ENCODE measurements at regions not wholly inside any gene's neighbourhood (a gene's known extent, or its start where the extent isn't known, plus 50 kb on each side); places are given as distances from the start of the nearest gene placed in this dataset.
"Not testable (repeated sequence)": the region's sequence is repeated elsewhere in the genome, so short reads cannot be mapped to it uniquely, and the experiment has no call there.

DNA sequence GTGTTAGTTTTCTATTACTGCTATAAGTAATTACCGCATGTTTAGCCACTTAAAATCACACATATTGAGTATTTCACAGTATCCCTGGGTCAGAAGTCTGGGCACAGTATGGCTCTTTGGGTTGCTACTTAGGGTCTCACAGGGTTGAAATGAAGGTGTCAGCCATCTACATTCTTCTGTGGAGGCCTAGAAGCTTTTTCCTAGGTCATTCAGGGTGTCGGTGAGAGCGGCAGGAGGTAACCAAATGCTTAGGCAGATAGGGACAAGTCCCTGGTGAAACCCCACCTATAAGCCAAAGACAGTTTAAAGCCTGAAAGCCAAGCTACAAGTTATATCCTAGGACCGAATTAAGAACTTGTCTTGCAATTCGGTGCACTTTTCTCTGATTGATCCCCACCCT lies 856.7 kb downstream of the PCDH17 start:
- no peak for DNase-seq (ENCODE audit: low read depth)

DNA sequence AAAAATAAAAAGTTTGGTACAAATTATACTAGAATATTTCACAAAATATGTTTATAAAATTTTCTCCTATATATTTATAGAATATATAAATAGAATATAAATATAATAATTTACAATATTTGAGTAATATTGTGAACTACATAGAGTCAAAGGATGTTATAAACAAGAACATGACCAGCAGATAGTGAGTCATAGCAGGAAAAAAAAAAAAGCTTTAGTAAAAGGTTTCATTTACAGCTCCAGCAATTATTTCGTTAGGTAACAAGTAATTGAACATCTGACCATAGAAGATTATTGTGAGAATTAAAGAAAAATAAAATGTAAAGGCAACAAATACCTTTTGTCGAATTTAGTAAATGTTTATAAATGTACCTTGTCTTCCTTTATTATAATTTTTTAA lies 864.1 kb downstream of the PCDH17 start:
- DNase-seq (ENCODE audit: low read depth) = peak; percentile 4

DNA sequence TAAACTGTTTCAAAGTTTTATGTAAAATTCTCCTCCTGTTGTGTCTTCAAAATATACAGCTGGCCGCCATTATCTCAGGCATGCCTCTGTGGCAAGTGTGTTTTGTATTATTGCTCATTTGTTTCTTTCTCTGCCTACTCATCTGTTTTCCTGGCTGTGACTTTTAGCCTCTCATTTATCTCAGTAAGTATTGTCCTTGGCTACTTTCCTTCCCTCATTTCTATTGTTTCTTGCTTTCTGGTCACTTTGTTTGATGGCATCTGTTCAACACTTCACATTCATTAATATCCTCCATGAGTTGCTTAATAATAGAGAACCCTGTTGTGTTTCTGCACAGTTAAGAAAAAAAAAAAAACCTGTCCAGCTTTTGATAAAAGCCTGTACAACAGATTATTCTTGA lies 869.4 kb downstream of the PCDH17 start:
- DNase-seq (ENCODE audit: low read depth) = no peak

GRCh38 chr13:58504202-58504700 lies 872.7 kb downstream of the PCDH17 start:
- DNase-seq (ENCODE audit: low read depth) = not testable (repeated sequence)

DNA sequence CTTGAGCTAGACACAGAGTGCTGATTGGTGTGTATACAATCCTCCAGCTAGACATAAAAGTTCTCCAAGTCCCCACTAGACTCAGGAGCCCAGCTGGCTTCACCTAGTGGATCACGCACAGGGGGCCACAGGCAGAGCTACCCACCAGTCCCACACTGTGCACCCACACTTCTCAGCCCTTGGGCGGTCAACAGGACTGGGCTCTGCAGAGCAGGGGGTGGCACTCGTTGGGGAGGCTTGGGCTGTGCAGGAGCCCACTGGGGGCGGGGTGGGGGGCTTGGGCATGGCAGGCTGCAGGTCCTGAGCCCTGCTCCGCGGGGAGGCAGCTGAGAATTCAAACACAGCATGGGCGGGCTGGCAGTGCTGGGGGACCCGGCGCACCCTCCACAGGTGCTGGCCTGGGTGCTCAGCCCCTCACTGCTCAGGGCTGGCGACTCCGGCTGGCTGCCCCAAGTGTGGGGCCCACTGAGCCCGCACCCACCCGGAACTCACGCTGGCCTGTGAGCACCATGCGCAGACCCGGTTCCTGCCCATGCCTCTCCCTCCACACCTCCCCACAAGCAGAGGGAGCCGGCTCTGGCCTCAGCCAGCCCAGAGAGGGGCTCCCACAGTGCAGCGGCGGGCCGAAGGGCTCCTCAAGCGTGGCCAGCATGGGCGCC lies 873.8 kb downstream of the PCDH17 start:
- not testable (repeated sequence) for DNase-seq (ENCODE audit: low read depth)

GRCh38 chr13:58528351-58528750 lies 896.8 kb downstream of the PCDH17 start:
- no peak for DNase-seq (ENCODE audit: low read depth)

GRCh38 chr13:58531614-58532013 lies 900.1 kb downstream of the PCDH17 start:
- no peak for DNase-seq (ENCODE audit: low read depth)

GRCh38 chr13:58542530-58542929 lies 911.0 kb downstream of the PCDH17 start:
- peak; percentile 36 for DNase-seq (ENCODE audit: low read depth)

- no peak for DNase-seq (ENCODE audit: low read depth)
Observed at GRCh38 chr13:58547419-58547818, 915.9 kb downstream of the PCDH17 start.

GRCh38 chr13:58566176-58566575 lies 934.6 kb downstream of the PCDH17 start:
- DNase-seq (ENCODE audit: low read depth) = no peak

DNA sequence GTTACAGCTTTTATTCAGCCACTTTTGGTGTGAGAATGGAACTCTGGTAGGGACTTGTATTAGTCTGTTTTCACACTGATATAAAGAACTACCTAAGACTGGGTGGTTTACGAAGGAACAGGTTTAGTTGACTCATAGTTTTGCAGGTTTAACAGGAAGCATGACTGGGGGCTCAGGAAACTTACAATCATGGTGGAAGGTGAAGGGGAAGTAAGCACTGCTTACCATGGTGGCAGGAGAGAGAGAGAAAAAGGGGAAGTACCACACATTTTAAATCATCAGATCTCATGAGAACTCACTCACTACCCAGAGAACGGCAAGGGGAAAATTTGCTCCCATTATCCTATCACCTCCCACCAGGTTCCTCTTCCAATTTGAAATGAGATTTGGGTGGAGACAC lies 942.2 kb downstream of the PCDH17 start:
- no peak for DNase-seq (ENCODE audit: low read depth)

- no peak for DNase-seq (ENCODE audit: low read depth)
Observed at GRCh38 chr13:58574791-58575190, 943.2 kb downstream of the PCDH17 start.

GRCh38 chr13:58579468-58579867 lies 947.9 kb downstream of the PCDH17 start:
- no peak for DNase-seq (ENCODE audit: low read depth)

- DNase-seq (ENCODE audit: low read depth) = peak; percentile 46
Observed at GRCh38 chr13:58583966-58584365, 952.4 kb downstream of the PCDH17 start.

- no peak for DNase-seq (ENCODE audit: low read depth)
Observed at GRCh38 chr13:58584610-58585009, 953.1 kb downstream of the PCDH17 start.

- no peak for DNase-seq (ENCODE audit: low read depth)
Observed at GRCh38 chr13:58587183-58587582, 955.6 kb downstream of the PCDH17 start.

DNA sequence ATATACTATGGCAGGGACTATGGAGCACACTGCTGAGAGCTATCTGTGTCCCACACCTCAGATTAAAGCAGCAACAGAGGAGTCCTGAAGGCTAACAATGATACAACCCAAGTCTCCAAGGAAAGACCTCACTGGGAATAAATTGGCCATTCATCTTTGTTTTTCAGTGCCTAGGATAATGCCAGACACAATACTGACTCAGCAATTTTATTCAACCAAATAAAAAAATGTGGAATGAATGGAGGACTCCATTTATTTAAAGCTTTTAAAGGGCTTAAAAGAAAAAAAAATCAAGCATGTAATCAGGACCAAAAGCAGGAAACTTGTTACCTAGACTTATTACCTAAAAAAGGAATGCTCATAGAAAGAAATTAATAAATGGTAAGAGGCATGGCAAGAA lies 960.5 kb downstream of the PCDH17 start:
- DNase-seq (ENCODE audit: low read depth) = no peak

GRCh38 chr13:58592786-58593185 lies 961.2 kb downstream of the PCDH17 start:
- no peak for DNase-seq (ENCODE audit: low read depth)

DNA sequence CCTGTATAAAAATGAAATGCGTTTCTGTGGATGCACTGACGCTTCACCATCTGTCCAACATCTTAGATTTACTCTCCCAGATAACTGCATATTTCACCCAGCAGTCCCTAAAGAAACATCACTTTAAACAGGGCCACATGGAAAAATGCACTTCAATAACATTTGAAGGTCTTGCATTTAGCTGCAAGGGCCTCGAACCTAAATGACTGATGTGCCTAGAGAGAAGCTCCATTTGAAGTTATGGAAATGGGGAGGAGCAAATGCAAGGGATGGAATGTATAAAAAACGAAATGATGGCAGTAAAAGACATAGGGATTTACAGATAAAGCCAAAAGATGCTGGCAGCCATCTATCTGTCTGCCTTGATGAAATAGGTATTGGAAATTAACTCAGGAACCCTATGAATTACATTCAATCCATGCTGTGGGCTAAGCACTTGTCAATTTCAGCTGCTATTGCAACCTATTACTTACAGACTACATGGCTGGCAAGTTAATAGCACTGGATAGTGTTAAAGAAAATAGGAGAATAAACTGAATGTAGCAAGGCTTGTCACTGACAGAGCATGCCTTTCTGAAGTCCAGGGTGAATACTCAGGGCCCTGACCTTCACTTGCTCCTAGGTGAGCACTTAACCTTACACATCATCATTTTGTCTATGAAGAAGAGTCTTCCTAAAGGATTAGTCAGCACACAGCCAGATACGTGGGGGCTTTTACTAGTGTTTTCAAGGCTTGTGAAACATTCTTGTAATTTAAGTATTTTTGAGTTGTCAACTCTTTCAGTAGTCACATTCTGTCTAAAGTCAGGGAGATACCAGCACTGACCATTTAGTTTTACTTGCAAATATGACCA lies 963.4 kb downstream of the PCDH17 start:
- no peak for DNase-seq (ENCODE audit: low read depth)

DNA sequence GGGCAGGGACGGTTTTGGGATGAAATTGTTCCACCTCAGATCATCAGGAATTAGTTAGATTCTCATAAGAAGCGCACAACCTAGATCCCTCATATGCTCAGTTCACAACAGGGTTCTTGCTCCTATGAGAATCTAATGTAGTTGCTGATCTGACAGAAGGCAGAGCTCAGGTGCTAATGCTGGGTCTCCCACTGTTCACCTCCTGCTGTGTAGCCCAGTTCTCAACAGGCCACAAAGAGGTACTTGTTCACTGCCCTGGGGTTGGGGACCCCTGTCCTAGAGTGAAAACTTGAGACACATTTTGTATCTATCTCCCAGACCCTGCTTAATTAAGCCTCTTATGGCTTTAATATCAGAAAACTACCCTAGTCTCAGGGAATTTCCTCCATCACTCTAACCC lies 966.0 kb downstream of the PCDH17 start:
- no peak for DNase-seq (ENCODE audit: low read depth)

DNA sequence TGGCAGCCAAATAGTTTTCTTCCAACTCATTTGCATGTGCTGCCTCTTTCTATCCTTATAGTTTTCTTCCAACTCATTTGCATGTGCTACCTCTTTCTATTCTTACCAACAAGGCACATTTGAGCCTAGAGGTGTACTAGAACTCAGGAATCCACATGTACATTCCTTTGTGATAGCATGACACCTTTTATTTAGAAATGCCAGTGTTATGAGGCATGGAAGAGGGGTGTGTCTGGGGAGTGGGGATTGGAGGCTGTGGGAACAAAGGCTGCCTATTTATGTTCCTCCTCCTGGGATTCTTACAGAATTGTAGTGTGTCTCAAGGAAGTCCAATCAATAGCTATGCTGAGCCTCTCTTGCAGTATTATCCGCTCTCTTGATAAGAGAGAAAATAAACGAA lies 966.7 kb downstream of the PCDH17 start:
- peak; percentile 72 for DNase-seq (ENCODE audit: low read depth)

GRCh38 chr13:58611117-58611516 lies 979.6 kb downstream of the PCDH17 start:
- DNase-seq (ENCODE audit: low read depth) = no peak

All from renal cortical epithelial cell (primary cell).